Osteoblast (primary cell): ENCODE measurements at regions not wholly inside any gene's neighbourhood (a gene's known extent, or its start where the extent isn't known, plus 50 kb on each side); places are given as distances from the start of the nearest gene placed in this dataset.

Source experiments
- DNase-seq: peaks from one replicate; pipeline ENCODE4 v3.0.0; 2011; ENCODE audit warnings: low spot score, mixed read lengths; ENCODE audit not compliant: insufficient read length; ENCODE audit errors: missing footprints
- H2AFZ ChIP-seq: 2 replicates; pipeline ENCODE4 v1.6.0; 2011; ENCODE audit warnings: mild to moderate bottlenecking, low read length
- H3K27ac ChIP-seq: 2 replicates; pipeline ENCODE4 v1.5.1; 2011; ENCODE audit warnings: mild to moderate bottlenecking, low read depth, low read length, moderate library complexity
- H3K27me3 ChIP-seq: 2 replicates; pipeline ENCODE4 v1.6.0; 2012; ENCODE audit warnings: mild to moderate bottlenecking, control low read depth, inconsistent platforms, low read length, moderate library complexity; ENCODE audit not compliant: insufficient read depth
- H3K36me3 ChIP-seq: 2 replicates; pipeline ENCODE4 v1.5.1; 2011; ENCODE audit warnings: mild to moderate bottlenecking, low read length, control low read depth, moderate library complexity; ENCODE audit not compliant: insufficient read depth
- H3K4me1 ChIP-seq: 2 replicates; pipeline ENCODE4 v1.5.1; 2011; ENCODE audit warnings: mild to moderate bottlenecking, low read length, control low read depth, moderate library complexity; ENCODE audit not compliant: insufficient read depth
- H3K4me2 ChIP-seq: 2 replicates; pipeline ENCODE4 v1.6.0; 2011; ENCODE audit warnings: mild to moderate bottlenecking, low read length; ENCODE audit not compliant: insufficient read depth
- H3K4me3 ChIP-seq: fragments of 200-600 bp; sonication (generic); 3 replicates; pipeline ENCODE4 v1.5.1; 2012; ENCODE audit warnings: mild to moderate bottlenecking, low read length, inconsistent platforms; ENCODE audit not compliant: insufficient read depth
- H3K79me2 ChIP-seq: 2 replicates; pipeline ENCODE4 v1.6.0; 2012; ENCODE audit warnings: mild to moderate bottlenecking, low read length, control low read depth, inconsistent platforms; ENCODE audit not compliant: insufficient read depth
- H3K9me3 ChIP-seq: 2 replicates; pipeline ENCODE4 v1.5.1; 2011; ENCODE audit warnings: low read depth, low read length, control low read depth
- H4K20me1 ChIP-seq: 2 replicates; pipeline ENCODE4 v1.6.0; 2012; ENCODE audit warnings: mild to moderate bottlenecking, low read length, control low read depth; ENCODE audit not compliant: insufficient read depth
- TF ChIP-seq, protein P1 (sequence below): IDR thresholded peaks from 2 replicates; pipeline ENCODE4 v1.5.1; 2011; ENCODE audit warnings: mild to moderate bottlenecking, low read depth, low read length, moderate library complexity; ENCODE audit errors: extremely low read depth

DNA sequence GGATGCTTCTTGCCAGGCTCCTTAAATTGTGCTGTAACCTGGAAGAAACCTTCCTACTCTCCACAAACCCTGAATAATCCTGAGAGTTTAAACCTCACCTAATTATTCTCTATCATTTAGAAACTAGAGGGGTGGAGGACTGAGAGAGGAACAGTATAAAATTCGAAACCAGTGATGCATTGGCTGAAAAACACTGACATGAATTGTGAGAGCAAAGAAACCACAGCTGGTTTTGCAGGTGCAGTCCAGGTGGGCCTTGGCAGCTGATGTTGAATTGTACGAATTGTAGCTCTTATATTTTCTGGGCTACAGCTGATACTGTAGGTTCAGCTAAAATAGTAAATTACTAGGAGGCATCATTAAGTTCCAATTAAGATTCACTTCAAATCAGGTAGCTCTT is 227.0 kb upstream of the SLITRK5 start:
- Histone ChIP-seq H3K4me2 (no peak overlapping the region), H3K4me3 (no peak overlapping the region), H3K9me3 (no peaks in the 10 kb centered on the region), H3K27ac (no peak overlapping the region), H2AFZ (no peak overlapping the region), H4K20me1 (no peaks in the 10 kb centered on the region), H3K4me1 (no peaks in the 10 kb centered on the region), H3K36me3 (no peaks in the 10 kb centered on the region), H3K79me2 (no peaks in the 10 kb centered on the region), H3K27me3 (no peaks in the 10 kb centered on the region)
- TF ChIP-seq, protein P1, sequence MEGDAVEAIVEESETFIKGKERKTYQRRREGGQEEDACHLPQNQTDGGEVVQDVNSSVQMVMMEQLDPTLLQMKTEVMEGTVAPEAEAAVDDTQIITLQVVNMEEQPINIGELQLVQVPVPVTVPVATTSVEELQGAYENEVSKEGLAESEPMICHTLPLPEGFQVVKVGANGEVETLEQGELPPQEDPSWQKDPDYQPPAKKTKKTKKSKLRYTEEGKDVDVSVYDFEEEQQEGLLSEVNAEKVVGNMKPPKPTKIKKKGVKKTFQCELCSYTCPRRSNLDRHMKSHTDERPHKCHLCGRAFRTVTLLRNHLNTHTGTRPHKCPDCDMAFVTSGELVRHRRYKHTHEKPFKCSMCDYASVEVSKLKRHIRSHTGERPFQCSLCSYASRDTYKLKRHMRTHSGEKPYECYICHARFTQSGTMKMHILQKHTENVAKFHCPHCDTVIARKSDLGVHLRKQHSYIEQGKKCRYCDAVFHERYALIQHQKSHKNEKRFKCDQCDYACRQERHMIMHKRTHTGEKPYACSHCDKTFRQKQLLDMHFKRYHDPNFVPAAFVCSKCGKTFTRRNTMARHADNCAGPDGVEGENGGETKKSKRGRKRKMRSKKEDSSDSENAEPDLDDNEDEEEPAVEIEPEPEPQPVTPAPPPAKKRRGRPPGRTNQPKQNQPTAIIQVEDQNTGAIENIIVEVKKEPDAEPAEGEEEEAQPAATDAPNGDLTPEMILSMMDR, result no peak
- no peak for DNase-seq

DNA sequence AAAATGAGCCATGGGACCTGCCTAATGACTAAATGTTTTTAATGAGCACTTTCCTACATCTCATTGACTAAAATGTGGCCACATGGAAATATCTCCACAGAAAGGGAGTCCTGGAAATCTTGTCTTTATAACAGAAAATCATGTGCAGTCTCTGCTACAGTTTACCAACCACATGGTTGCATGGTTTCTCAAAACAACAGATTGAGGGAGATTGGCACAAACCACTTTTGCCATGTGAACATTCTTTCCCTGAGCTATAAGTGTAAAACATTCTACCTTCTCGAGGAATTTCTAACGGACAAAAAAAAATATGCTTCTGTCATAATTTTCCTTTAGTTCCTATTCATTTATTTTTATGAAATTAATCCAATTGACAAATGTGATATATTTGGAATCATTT is 218.9 kb upstream of the SLITRK5 start:
- Histone ChIP-seq H3K4me1 (no peaks in the 10 kb centered on the region), H3K4me2 (no peak overlapping the region), H2AFZ (no peak overlapping the region), H4K20me1 (no peaks in the 10 kb centered on the region), H3K27ac (no peak overlapping the region), H3K9me3 (no peaks in the 10 kb centered on the region), H3K36me3 (no peaks in the 10 kb centered on the region), H3K79me2 (no peaks in the 10 kb centered on the region), H3K4me3 (no peak overlapping the region), H3K27me3 (no peaks in the 10 kb centered on the region)
- no peak for DNase-seq
- TF ChIP-seq, protein P1, result no peak

- Histone ChIP-seq H3K27me3 (no peaks in the 10 kb centered on the region), H3K4me1 (no peaks in the 10 kb centered on the region), H3K4me2 (no peak overlapping the region), H3K9me3 (no peaks in the 10 kb centered on the region), H3K27ac (no peak overlapping the region), H3K79me2 (no peaks in the 10 kb centered on the region), H3K4me3 (no peak overlapping the region), H4K20me1 (no peaks in the 10 kb centered on the region), H2AFZ (no peak overlapping the region), H3K36me3 (no peaks in the 10 kb centered on the region)
- no peak for DNase-seq
- TF ChIP-seq, protein P1, result no peak
Observed at GRCh38 chr13:87453244-87453643, 217.9 kb upstream of the SLITRK5 start.

- no peaks in the 10 kb centered on the region for H4K20me1 ChIP-seq
- H3K4me2 ChIP-seq, result no peak overlapping the region
- TF ChIP-seq, protein P1, result no peak
- no peak overlapping the region for H3K27ac ChIP-seq
- no peaks in the 10 kb centered on the region for H3K79me2 ChIP-seq
- no peak for DNase-seq
- no peaks in the 10 kb centered on the region for H3K9me3 ChIP-seq
- H3K4me3 ChIP-seq, result no peak overlapping the region
- H3K4me1 ChIP-seq, result no peaks in the 10 kb centered on the region
- no peaks in the 10 kb centered on the region for H3K36me3 ChIP-seq
- H3K27me3 ChIP-seq, result no peaks in the 10 kb centered on the region
- H2AFZ ChIP-seq, result no peak overlapping the region
Observed at GRCh38 chr13:87459419-87459818, 211.8 kb upstream of the SLITRK5 start.
